ENCODE measurements at regions not wholly inside any gene's neighbourhood (a gene's known extent, or its start where the extent isn't known, plus 50 kb on each side); places are given as distances from the start of the nearest gene placed in this dataset.

- no peak for TF ChIP-seq CTCF (conservative IDR thresholded peaks at IDR 0.05; ENCODE audit: low read depth, low read length)
- TF ChIP-seq EZH2 (IDR thresholded peaks at IDR 0.05; ENCODE audit: borderline replicate concordance, low read depth, low read length, poor library complexity, severe bottlenecking), result no peak
- H3K9me3 ChIP-seq (ENCODE audit: low read depth, low read length, poor library complexity, severe bottlenecking), result no peaks in the 10 kb centered on the region
- CTCF ChIA-PET, result no interaction called here
- DNase-seq (ENCODE audit: low spot score), result no peak
- POLR2A ChIA-PET (ENCODE audit: low non-redundant PET), result no interaction called here
- no TSS peak for BruUV-seq (replicated peaks)
- H3K27ac ChIP-seq (ENCODE audit: low read depth, low read length, poor library complexity, severe bottlenecking), result no peak overlapping the region
- no peaks in the 10 kb centered on the region for H3K36me3 ChIP-seq (ENCODE audit: insufficient read depth, low read length, poor library complexity, severe bottlenecking)
- H3K4me3 ChIP-seq (ENCODE audit: low read depth, low read length, poor library complexity, severe bottlenecking), result no peak overlapping the region
- intact Hi-C loops (cut with micrococcal nuclease; ENCODE audit: unreplicated experiment), result no loop called here
- H3K27me3 ChIP-seq (replicated peaks; ENCODE audit: insufficient read depth, low read depth, low read length, poor library complexity), result no peaks in the 10 kb centered on the region
- H3K4me1 ChIP-seq (ENCODE audit: insufficient read depth, low read length, poor library complexity, severe bottlenecking), result no peaks in the 10 kb centered on the region
Observed at GRCh38 chr2:238975408-238975807, 127.5 kb downstream of the TWIST2 start.

GRCh38 chr2:238978497-238978896, 130.6 kb downstream of the TWIST2 start:
- no peak overlapping the region for H3K27ac ChIP-seq (ENCODE audit: low read depth, low read length, poor library complexity, severe bottlenecking)
- H3K27me3 ChIP-seq (replicated peaks; ENCODE audit: insufficient read depth, low read depth, low read length, poor library complexity), result no peaks in the 10 kb centered on the region
- H3K4me1 ChIP-seq (ENCODE audit: insufficient read depth, low read length, poor library complexity, severe bottlenecking), result no peaks in the 10 kb centered on the region
- CTCF ChIA-PET, result no interaction called here
- no peaks in the 10 kb centered on the region for H3K9me3 ChIP-seq (ENCODE audit: low read depth, low read length, poor library complexity, severe bottlenecking)
- no peak for DNase-seq (ENCODE audit: low spot score)
- intact Hi-C loops (cut with micrococcal nuclease; ENCODE audit: unreplicated experiment), result no loop called here
- POLR2A ChIA-PET (ENCODE audit: low non-redundant PET), result no interaction called here
- BruUV-seq (replicated peaks), result no TSS peak
- no peaks in the 10 kb centered on the region for H3K36me3 ChIP-seq (ENCODE audit: insufficient read depth, low read length, poor library complexity, severe bottlenecking)
- TF ChIP-seq CTCF (conservative IDR thresholded peaks at IDR 0.05; ENCODE audit: low read depth, low read length) (no peak), EZH2 (IDR thresholded peaks at IDR 0.05; ENCODE audit: borderline replicate concordance, low read depth, low read length, poor library complexity, severe bottlenecking) (no peak)
- no peak overlapping the region for H3K4me3 ChIP-seq (ENCODE audit: low read depth, low read length, poor library complexity, severe bottlenecking)

- no peak overlapping the region for H3K27ac ChIP-seq (ENCODE audit: low read depth, low read length, poor library complexity, severe bottlenecking)
- no peaks in the 10 kb centered on the region for H3K27me3 ChIP-seq (replicated peaks; ENCODE audit: insufficient read depth, low read depth, low read length, poor library complexity)
- no peak overlapping the region for H3K4me3 ChIP-seq (ENCODE audit: low read depth, low read length, poor library complexity, severe bottlenecking)
- intact Hi-C loops (cut with micrococcal nuclease; ENCODE audit: unreplicated experiment), result no loop called here
- POLR2A ChIA-PET (ENCODE audit: low non-redundant PET), result no interaction called here
- BruUV-seq (replicated peaks), result no TSS peak
- no peak for DNase-seq (ENCODE audit: low spot score)
- TF ChIP-seq CTCF (conservative IDR thresholded peaks at IDR 0.05; ENCODE audit: low read depth, low read length) (no peak), EZH2 (IDR thresholded peaks at IDR 0.05; ENCODE audit: borderline replicate concordance, low read depth, low read length, poor library complexity, severe bottlenecking) (no peak)
- no peaks in the 10 kb centered on the region for H3K9me3 ChIP-seq (ENCODE audit: low read depth, low read length, poor library complexity, severe bottlenecking)
- H3K4me1 ChIP-seq (ENCODE audit: insufficient read depth, low read length, poor library complexity, severe bottlenecking), result no peaks in the 10 kb centered on the region
- CTCF ChIA-PET, result no interaction called here
- H3K36me3 ChIP-seq (ENCODE audit: insufficient read depth, low read length, poor library complexity, severe bottlenecking), result no peaks in the 10 kb centered on the region
Observed at GRCh38 chr2:238979636-238980035, 131.8 kb downstream of the TWIST2 start.

All from A673 (cell line).